Activated CD8-positive, alpha-beta T cell treated with anti-CD3 and anti-CD28 coated beads for 36 hours (primary cell): ENCODE measurements at regions not wholly inside any gene's neighbourhood (a gene's known extent, or its start where the extent isn't known, plus 50 kb on each side); places are given as distances from the start of the nearest gene placed in this dataset.
A peak's percentile ranks its signal among the peaks of the same experiment; 100 is the strongest.

ENCODE experiments used
- ATAC-seq: fragments of 200-7000 bp; cut with Tn5 transposase; one replicate; pipeline ENCODE4 v1.10.0; 2021; ENCODE audit warnings: mild to moderate bottlenecking, moderate library complexity
- CTCF ChIA-PET: fragments of 350-600 bp; sonication (Branson Sonifier 250); formaldehyde crosslinking; loops from one replicate; lab custom pipeline; 2021; ENCODE audit warnings: antibody characterized with exemption; lab: Charles Lee
- POLR2A ChIA-PET: fragments of 350-600 bp; sonication (Branson Sonifier 250); formaldehyde crosslinking; loops from one replicate; lab custom pipeline; 2021; ENCODE audit warnings: antibody characterized with exemption; lab: Charles Lee
- DNase-seq: peaks from one replicate; pipeline ENCODE4 v3.0.0-alpha.2; 2020
- H3K27ac Mint-ChIP-seq: one replicate; pipeline ENCODE4 v1.8.0; 2021; ENCODE audit warnings: mild to moderate bottlenecking, mixed read lengths
- H3K27me3 Mint-ChIP-seq: one replicate; pipeline ENCODE4 v1.8.0; 2021; ENCODE audit warnings: mixed read lengths
- H3K36me3 Mint-ChIP-seq: one replicate; pipeline ENCODE4 v1.8.0; 2021; ENCODE audit warnings: low read depth, mixed read lengths
- H3K4me1 Mint-ChIP-seq: one replicate; pipeline ENCODE4 v1.8.0; 2021; ENCODE audit warnings: low read depth, mixed read lengths
- H3K4me3 Mint-ChIP-seq: one replicate; pipeline ENCODE4 v1.8.0; 2021; ENCODE audit warnings: mild to moderate bottlenecking, moderate library complexity, mixed read lengths
- H3K9me3 Mint-ChIP-seq: one replicate; pipeline ENCODE4 v1.8.0; 2021; ENCODE audit warnings: mixed read lengths
- intact Hi-C: fragments of 100-400 bp; cut with micrococcal nuclease; formaldehyde crosslinking; loops from one replicate; pipeline ENCODE4 v1.10.0; 2022
- TF ChIP-seq, protein P1 (sequence below): fragments of 200-600 bp; IDR thresholded peaks from one replicate; pipeline ENCODE4 v1.8.0; 2022; ENCODE audit warnings: antibody characterized with exemption, mild to moderate bottlenecking

DNA sequence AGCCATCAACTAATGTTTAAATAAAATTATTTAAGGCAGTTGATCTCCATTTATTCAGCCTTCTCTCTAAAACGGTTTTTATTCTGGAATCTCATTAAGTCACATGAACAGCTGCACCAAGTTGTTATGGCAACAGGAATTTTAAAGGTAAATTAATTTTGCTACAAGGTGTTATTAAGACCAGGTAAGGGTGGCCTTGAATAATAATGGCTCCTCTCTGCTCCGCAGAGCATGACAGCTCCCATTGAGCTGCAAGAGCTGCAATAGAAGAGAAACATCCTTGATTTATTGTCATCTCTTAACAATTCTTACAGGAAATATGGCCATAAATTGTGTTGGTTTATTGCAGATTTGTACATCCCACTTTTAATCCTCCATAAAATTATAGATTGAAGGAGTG is 165.8 kb downstream of the KLF6 start:
- intact Hi-C loops, result no loop called here
- no peaks in the 10 kb centered on the region for H3K27me3 Mint-ChIP-seq
- peaks cover 25% of the 10 kb centered on the region for H3K4me1 Mint-ChIP-seq
- no peak for ATAC-seq
- ChIA-PET POLR2A (no interaction called here), CTCF (no interaction called here)
- DNase-seq, result no peak
- H3K27ac Mint-ChIP-seq, result no peak overlapping the region
- TF ChIP-seq, protein P1, sequence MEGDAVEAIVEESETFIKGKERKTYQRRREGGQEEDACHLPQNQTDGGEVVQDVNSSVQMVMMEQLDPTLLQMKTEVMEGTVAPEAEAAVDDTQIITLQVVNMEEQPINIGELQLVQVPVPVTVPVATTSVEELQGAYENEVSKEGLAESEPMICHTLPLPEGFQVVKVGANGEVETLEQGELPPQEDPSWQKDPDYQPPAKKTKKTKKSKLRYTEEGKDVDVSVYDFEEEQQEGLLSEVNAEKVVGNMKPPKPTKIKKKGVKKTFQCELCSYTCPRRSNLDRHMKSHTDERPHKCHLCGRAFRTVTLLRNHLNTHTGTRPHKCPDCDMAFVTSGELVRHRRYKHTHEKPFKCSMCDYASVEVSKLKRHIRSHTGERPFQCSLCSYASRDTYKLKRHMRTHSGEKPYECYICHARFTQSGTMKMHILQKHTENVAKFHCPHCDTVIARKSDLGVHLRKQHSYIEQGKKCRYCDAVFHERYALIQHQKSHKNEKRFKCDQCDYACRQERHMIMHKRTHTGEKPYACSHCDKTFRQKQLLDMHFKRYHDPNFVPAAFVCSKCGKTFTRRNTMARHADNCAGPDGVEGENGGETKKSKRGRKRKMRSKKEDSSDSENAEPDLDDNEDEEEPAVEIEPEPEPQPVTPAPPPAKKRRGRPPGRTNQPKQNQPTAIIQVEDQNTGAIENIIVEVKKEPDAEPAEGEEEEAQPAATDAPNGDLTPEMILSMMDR, result no peak
- H3K9me3 Mint-ChIP-seq, result peaks cover 7% of the 10 kb centered on the region
- H3K36me3 Mint-ChIP-seq, result peaks cover 8% of the 10 kb centered on the region
- H3K4me3 Mint-ChIP-seq, result no peak overlapping the region

DNA sequence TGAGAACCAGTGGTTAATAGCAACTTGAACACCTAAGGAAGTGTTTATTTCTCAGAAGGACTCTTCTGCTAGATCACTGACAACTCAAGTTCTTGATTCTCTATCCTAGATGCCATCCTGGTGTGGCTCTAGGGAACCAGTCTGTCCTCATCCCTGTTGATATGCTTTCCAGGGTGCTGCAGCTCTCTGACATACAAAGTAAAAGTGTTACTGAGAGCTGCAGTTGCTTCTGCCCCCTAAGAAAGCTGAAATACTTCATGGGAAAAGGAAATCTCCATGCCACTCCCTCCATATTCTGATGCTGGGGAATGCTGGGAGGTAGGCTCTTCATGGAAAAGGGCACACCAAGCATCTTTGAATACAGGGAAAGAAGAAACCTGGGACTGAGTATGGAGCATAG is 168.1 kb downstream of the KLF6 start:
- no peak for DNase-seq

DNA sequence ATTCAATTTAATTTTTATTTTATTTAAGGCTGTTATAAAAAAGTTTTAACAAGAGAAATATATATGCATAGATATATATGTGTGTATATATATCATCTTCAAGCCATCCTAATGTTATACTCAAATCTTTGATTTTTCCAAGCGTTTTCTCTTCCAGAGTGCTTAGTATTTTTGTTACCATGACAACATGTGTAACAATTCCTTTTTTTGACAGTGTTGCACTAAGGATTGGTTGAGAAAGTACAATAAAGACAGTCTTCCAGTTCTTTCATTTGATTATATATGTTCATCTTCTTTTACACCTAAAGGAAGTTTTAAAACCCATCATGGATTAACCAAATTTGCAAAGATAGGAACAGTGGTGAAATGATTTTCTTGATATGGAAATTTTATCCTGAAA is 171.7 kb downstream of the KLF6 start:
- no peak for DNase-seq
- POLR2A ChIA-PET, result interaction anchor here (0.6 kb wide), 1 partner anchor 150 kb away, joined by 3 read pairs; no protein-coding TSS in a partner anchor
- H3K4me3 Mint-ChIP-seq, result no peak overlapping the region
- TF ChIP-seq, protein P1, result no peak
- H3K27ac Mint-ChIP-seq, result no peak overlapping the region
- ATAC-seq, result no peak
- H3K9me3 Mint-ChIP-seq, result peaks cover 28% of the 10 kb centered on the region
- CTCF ChIA-PET, result no interaction called here
- H3K27me3 Mint-ChIP-seq, result no peaks in the 10 kb centered on the region
- intact Hi-C loops, result no loop called here
- no peaks in the 10 kb centered on the region for H3K4me1 Mint-ChIP-seq
- H3K36me3 Mint-ChIP-seq, result peaks cover 7% of the 10 kb centered on the region

More for the DNA sequence above, 168.1 kb downstream of the KLF6 start:
- Mint-ChIP-seq H3K27ac (no peak overlapping the region), H3K4me1 (peaks cover 4% of the 10 kb centered on the region), H3K36me3 (peaks cover 8% of the 10 kb centered on the region), H3K27me3 (no peaks in the 10 kb centered on the region), H3K9me3 (peaks cover 13% of the 10 kb centered on the region), H3K4me3 (no peak overlapping the region)
- CTCF ChIA-PET, result no interaction called here
- TF ChIP-seq, protein P1, result no peak
- intact Hi-C loops, result no loop called here
- ATAC-seq, result no peak
- POLR2A ChIA-PET, result no interaction called here

DNA sequence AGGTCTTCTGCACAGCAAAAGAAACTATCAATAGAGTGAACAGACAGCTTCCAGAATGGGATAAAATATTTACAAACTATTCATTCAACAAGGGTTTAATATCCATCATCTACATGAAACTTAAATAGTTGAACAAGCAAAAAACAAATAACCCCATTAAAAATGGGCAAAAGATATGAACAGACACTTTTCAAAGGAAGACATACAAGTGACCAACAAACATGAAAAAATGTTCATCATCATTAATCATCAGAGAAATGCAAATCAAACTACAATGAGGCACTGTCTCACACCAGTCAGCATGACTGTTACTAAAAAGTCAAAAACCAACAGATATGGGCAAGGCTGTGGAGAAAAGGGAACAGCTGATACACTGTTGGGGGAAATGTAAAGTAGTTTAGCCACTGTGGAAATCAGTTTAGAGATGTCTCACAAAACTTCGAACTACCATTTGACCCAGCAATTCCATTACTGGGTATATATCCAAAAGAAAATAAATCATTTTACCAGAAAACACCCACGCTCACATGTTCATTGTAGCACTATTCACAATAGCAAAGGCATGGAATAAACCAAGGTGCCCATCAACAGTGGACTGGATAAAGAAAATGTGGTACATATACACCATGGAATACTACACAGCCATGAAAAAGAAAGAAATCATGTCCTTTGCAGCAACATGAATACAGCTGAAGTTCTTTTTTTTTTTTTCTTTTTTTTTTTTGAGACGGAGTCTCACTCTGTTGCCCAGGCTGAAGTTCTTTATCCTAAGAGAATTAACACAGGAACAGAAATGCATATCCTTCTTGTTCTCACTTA is 172.6 kb downstream of the KLF6 start:
- ATAC-seq, result no peak
- no peaks in the 10 kb centered on the region for H3K27me3 Mint-ChIP-seq
- ChIA-PET POLR2A (no interaction called here), CTCF (no interaction called here)
- peaks cover 9% of the 10 kb centered on the region for H3K36me3 Mint-ChIP-seq
- no peak for DNase-seq
- no peak overlapping the region for H3K4me3 Mint-ChIP-seq
- no peak overlapping the region for H3K27ac Mint-ChIP-seq
- peaks cover 33% of the 10 kb centered on the region for H3K9me3 Mint-ChIP-seq
- TF ChIP-seq, protein P1, result no peak
- intact Hi-C loops, result no loop called here
- no peaks in the 10 kb centered on the region for H3K4me1 Mint-ChIP-seq

DNA sequence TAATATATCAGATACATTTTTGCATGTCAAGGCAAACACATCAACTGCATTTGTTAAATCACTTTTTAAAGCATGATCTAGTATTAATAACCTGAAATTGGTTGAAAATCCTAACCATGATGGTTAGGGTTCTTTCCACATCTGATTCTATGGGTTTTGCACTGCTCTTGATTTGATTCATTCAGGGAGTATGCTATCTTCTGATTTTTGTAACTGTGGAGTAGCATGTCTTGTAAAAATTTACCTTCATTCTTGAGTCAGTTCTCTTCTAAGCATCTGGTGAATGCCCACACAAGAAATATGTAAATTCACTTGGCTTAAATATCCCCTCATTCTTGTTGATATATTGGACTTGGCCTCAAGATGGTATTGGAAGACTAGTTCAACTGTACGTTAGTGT is 178.7 kb downstream of the KLF6 start:
- peaks cover 27% of the 10 kb centered on the region for H3K9me3 Mint-ChIP-seq
- CTCF ChIA-PET, result no interaction called here
- no peak overlapping the region for H3K27ac Mint-ChIP-seq
- no peak overlapping the region for H3K4me3 Mint-ChIP-seq
- H3K36me3 Mint-ChIP-seq, result peaks cover 11% of the 10 kb centered on the region
- no peak for DNase-seq
- intact Hi-C loops, result no loop called here
- ATAC-seq, result peak; percentile 42
- TF ChIP-seq, protein P1, result no peak
- peaks cover 10% of the 10 kb centered on the region for H3K4me1 Mint-ChIP-seq
- POLR2A ChIA-PET, result no interaction called here
- H3K27me3 Mint-ChIP-seq, result no peaks in the 10 kb centered on the region
